SK-N-SH treated with all-trans-retinoic acid at 6 μM for 48 hours (cell line): ENCODE measurements at regions not wholly inside any gene's neighbourhood (a gene's known extent, or its start where the extent isn't known, plus 50 kb on each side); places are given as distances from the start of the nearest gene placed in this dataset.

Source experiments
- ESRRG ChIP-seq: fragments of 250-450 bp; sonication (Bioruptor Pico); IDR thresholded peaks from 2 replicates; pipeline ENCODE4 v1.6.1; 2021; ENCODE audit warnings: mild to moderate bottlenecking
- GLIS3 ChIP-seq: fragments of 250-450 bp; sonication (Bioruptor Pico); IDR thresholded peaks from 2 replicates; pipeline ENCODE4 v1.5.0; 2020; ENCODE audit warnings: mild to moderate bottlenecking, moderate library complexity
- PPARA ChIP-seq: fragments of 250-450 bp; sonication (Bioruptor Pico); IDR thresholded peaks from 2 replicates; pipeline ENCODE4 v1.5.0; 2020; ENCODE audit warnings: mild to moderate bottlenecking, borderline replicate concordance
- SNAI2 ChIP-seq: fragments of 250-450 bp; sonication (Bioruptor Pico); IDR thresholded peaks from 2 replicates; pipeline ENCODE4 v1.5.0; 2020; ENCODE audit warnings: mild to moderate bottlenecking, moderate library complexity
- TCF4 ChIP-seq: fragments of 250-450 bp; sonication (Bioruptor Pico); IDR thresholded peaks from 2 replicates; pipeline ENCODE4 v1.8.0; 2021; ENCODE audit warnings: mild to moderate bottlenecking, moderate library complexity, borderline replicate concordance
- ZC3H10 ChIP-seq: fragments of 250-450 bp; sonication (Bioruptor Pico); IDR thresholded peaks from 2 replicates; pipeline ENCODE4 v1.5.1; 2021; ENCODE audit warnings: mild to moderate bottlenecking, moderate library complexity
- ZFP30 ChIP-seq: fragments of 450-650 bp; formaldehyde crosslinking; IDR thresholded peaks from 2 replicates; pipeline ENCODE4 v1.5.0; 2022; ENCODE audit warnings: mild to moderate bottlenecking, moderate library complexity
- ZNF565 ChIP-seq: fragments of 450-650 bp; formaldehyde crosslinking; conservative IDR thresholded peaks from 2 replicates; pipeline ENCODE4 v1.5.0; 2020; ENCODE audit warnings: low read depth, mild to moderate bottlenecking, moderate library complexity
- ZNF8 ChIP-seq: fragments of 450-650 bp; formaldehyde crosslinking; IDR thresholded peaks from 2 replicates; pipeline ENCODE4 v1.5.0; 2020; ENCODE audit warnings: mild to moderate bottlenecking, moderate library complexity
- TF ChIP-seq, protein P1 (sequence below): fragments of 250-450 bp; sonication (Bioruptor Pico); IDR thresholded peaks from 2 replicates; pipeline ENCODE4 v1.5.1; 2020; ENCODE audit warnings: low read depth, mild to moderate bottlenecking, moderate library complexity
- TF ChIP-seq, protein P2 (sequence below): fragments of 250-450 bp; sonication (Bioruptor Pico); IDR thresholded peaks from 2 replicates; pipeline ENCODE4 v1.8.0; 2020; ENCODE audit warnings: mild to moderate bottlenecking, moderate library complexity, borderline replicate concordance

DNA sequence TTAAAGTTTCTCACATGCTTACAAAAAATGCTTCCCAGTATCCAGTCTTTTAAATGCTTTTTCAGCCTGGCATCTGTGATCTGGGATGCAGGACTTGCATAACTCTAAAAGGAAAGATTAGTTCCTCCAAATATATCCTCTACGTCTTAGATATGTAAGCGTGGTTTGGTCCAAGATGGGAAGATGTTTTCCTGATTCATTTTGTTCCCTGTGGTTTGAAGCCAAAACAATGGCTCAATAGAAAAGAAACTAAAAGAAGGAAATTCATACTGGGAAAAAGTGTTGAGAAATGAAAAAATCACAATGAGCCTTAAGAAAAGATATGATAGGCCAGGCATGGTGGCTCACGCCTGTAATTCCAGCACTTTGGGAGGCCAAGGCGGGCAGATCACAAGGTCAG lies 1002.8 kb downstream of the NAALADL2 start:
- TF ChIP-seq ZC3H10 (CRISPR knock-in tag) (no peak), GLIS3 (CRISPR knock-in tag) (no peak), ESRRG (CRISPR knock-in tag) (no peak), ZNF565 (CRISPR knock-in tag) (no peak), SNAI2 (CRISPR knock-in tag) (no peak), PPARA (CRISPR knock-in tag) (no peak), ZNF8 (CRISPR knock-in tag) (no peak), ZFP30 (CRISPR knock-in tag) (no peak), TCF4 (CRISPR knock-in tag) (no peak)
- TF ChIP-seq, protein P1, sequence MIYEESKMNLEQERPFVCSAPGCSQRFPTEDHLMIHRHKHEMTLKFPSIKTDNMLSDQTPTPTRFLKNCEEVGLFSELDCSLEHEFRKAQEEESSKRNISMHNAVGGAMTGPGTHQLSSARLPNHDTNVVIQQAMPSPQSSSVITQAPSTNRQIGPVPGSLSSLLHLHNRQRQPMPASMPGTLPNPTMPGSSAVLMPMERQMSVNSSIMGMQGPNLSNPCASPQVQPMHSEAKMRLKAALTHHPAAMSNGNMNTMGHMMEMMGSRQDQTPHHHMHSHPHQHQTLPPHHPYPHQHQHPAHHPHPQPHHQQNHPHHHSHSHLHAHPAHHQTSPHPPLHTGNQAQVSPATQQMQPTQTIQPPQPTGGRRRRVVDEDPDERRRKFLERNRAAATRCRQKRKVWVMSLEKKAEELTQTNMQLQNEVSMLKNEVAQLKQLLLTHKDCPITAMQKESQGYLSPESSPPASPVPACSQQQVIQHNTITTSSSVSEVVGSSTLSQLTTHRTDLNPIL (CRISPR knock-in tag): no peak
- TF ChIP-seq, protein P2, sequence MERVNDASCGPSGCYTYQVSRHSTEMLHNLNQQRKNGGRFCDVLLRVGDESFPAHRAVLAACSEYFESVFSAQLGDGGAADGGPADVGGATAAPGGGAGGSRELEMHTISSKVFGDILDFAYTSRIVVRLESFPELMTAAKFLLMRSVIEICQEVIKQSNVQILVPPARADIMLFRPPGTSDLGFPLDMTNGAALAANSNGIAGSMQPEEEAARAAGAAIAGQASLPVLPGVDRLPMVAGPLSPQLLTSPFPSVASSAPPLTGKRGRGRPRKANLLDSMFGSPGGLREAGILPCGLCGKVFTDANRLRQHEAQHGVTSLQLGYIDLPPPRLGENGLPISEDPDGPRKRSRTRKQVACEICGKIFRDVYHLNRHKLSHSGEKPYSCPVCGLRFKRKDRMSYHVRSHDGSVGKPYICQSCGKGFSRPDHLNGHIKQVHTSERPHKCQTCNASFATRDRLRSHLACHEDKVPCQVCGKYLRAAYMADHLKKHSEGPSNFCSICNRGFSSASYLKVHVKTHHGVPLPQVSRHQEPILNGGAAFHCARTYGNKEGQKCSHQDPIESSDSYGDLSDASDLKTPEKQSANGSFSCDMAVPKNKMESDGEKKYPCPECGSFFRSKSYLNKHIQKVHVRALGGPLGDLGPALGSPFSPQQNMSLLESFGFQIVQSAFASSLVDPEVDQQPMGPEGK: no peak
